ENCODE measurements at regions not wholly inside any gene's neighbourhood (a gene's known extent, or its start where the extent isn't known, plus 50 kb on each side); places are given as distances from the start of the nearest gene placed in this dataset.

- Mint-ChIP-seq H3K9me3 (peaks cover 6% of the 10 kb centered on the region), H3K27me3 (no peaks in the 10 kb centered on the region), H3K4me1 (no peaks in the 10 kb centered on the region), H3K4me3 (no peak overlapping the region), H3K27ac (no peak overlapping the region), H3K36me3 (no peaks in the 10 kb centered on the region)
- DNase-seq = no peak
Observed at GRCh38 chr6:114608091-114608490, 265.3 kb upstream of the HS3ST5 start.

GRCh38 chr6:114605656-114606055 is 262.8 kb upstream of the HS3ST5 start:
- Mint-ChIP-seq H3K9me3 (peaks cover 4% of the 10 kb centered on the region), H3K36me3 (no peaks in the 10 kb centered on the region), H3K27me3 (no peaks in the 10 kb centered on the region), H3K27ac (no peak overlapping the region), H3K4me3 (no peak overlapping the region), H3K4me1 (no peaks in the 10 kb centered on the region)
- no peak for DNase-seq

GRCh38 chr6:114600381-114600780 is 257.6 kb upstream of the HS3ST5 start:
- H3K9me3 Mint-ChIP-seq = peaks cover 4% of the 10 kb centered on the region
- no peak for DNase-seq
- H3K4me1 Mint-ChIP-seq = no peaks in the 10 kb centered on the region
- no peak overlapping the region for H3K4me3 Mint-ChIP-seq
- H3K27ac Mint-ChIP-seq = no peak overlapping the region
- H3K36me3 Mint-ChIP-seq = no peaks in the 10 kb centered on the region
- H3K27me3 Mint-ChIP-seq = no peaks in the 10 kb centered on the region

GRCh38 chr6:114595591-114595990 is 252.8 kb upstream of the HS3ST5 start:
- no peaks in the 10 kb centered on the region for H3K27me3 Mint-ChIP-seq
- DNase-seq = no peak
- H3K9me3 Mint-ChIP-seq = no peaks in the 10 kb centered on the region
- H3K4me3 Mint-ChIP-seq = no peak overlapping the region
- H3K4me1 Mint-ChIP-seq = no peaks in the 10 kb centered on the region
- H3K27ac Mint-ChIP-seq = no peak overlapping the region
- H3K36me3 Mint-ChIP-seq = no peaks in the 10 kb centered on the region

GRCh38 chr6:114595186-114595585 is 252.4 kb upstream of the HS3ST5 start:
- H3K36me3 Mint-ChIP-seq = no peaks in the 10 kb centered on the region
- no peaks in the 10 kb centered on the region for H3K4me1 Mint-ChIP-seq
- H3K9me3 Mint-ChIP-seq = no peaks in the 10 kb centered on the region
- no peak overlapping the region for H3K27ac Mint-ChIP-seq
- no peak for DNase-seq
- H3K27me3 Mint-ChIP-seq = no peaks in the 10 kb centered on the region
- no peak overlapping the region for H3K4me3 Mint-ChIP-seq

- H3K4me3 Mint-ChIP-seq = no peak overlapping the region
- H3K9me3 Mint-ChIP-seq = no peaks in the 10 kb centered on the region
- no peaks in the 10 kb centered on the region for H3K27me3 Mint-ChIP-seq
- no peaks in the 10 kb centered on the region for H3K36me3 Mint-ChIP-seq
- DNase-seq = no peak
- H3K27ac Mint-ChIP-seq = no peak overlapping the region
- H3K4me1 Mint-ChIP-seq = no peaks in the 10 kb centered on the region
Observed at GRCh38 chr6:114592506-114592905, 249.7 kb upstream of the HS3ST5 start.

GRCh38 chr6:114588726-114589125 is 245.9 kb upstream of the HS3ST5 start:
- Mint-ChIP-seq H3K27me3 (no peaks in the 10 kb centered on the region), H3K9me3 (no peaks in the 10 kb centered on the region), H3K4me3 (no peak overlapping the region), H3K36me3 (no peaks in the 10 kb centered on the region), H3K27ac (no peak overlapping the region), H3K4me1 (no peaks in the 10 kb centered on the region)
- DNase-seq = no peak

GRCh38 chr6:114586298-114586697 is 243.5 kb upstream of the HS3ST5 start:
- Mint-ChIP-seq H3K36me3 (no peaks in the 10 kb centered on the region), H3K27me3 (no peaks in the 10 kb centered on the region), H3K27ac (no peak overlapping the region), H3K9me3 (no peaks in the 10 kb centered on the region), H3K4me1 (no peaks in the 10 kb centered on the region), H3K4me3 (no peak overlapping the region)
- DNase-seq = no peak

- Mint-ChIP-seq H3K4me1 (no peaks in the 10 kb centered on the region), H3K9me3 (peaks cover 1% of the 10 kb centered on the region), H3K27me3 (no peaks in the 10 kb centered on the region), H3K4me3 (no peak overlapping the region), H3K36me3 (no peaks in the 10 kb centered on the region), H3K27ac (no peak overlapping the region)
- no peak for DNase-seq
Observed at GRCh38 chr6:114581293-114581692, 238.5 kb upstream of the HS3ST5 start.

GRCh38 chr6:114580882-114581281 is 238.1 kb upstream of the HS3ST5 start:
- Mint-ChIP-seq H3K4me1 (no peaks in the 10 kb centered on the region), H3K27ac (no peak overlapping the region), H3K9me3 (peaks cover 1% of the 10 kb centered on the region)

GRCh38 chr6:114579486-114579885 is 236.7 kb upstream of the HS3ST5 start:
- Mint-ChIP-seq H3K27me3 (no peaks in the 10 kb centered on the region), H3K27ac (no peak overlapping the region), H3K4me1 (no peaks in the 10 kb centered on the region), H3K9me3 (peaks cover 1% of the 10 kb centered on the region), H3K4me3 (no peak overlapping the region), H3K36me3 (no peaks in the 10 kb centered on the region)
- no peak for DNase-seq

More at GRCh38 chr6:114580882-114581281, 238.1 kb upstream of the HS3ST5 start:
- no peak overlapping the region for H3K4me3 Mint-ChIP-seq
- no peaks in the 10 kb centered on the region for H3K27me3 Mint-ChIP-seq
- DNase-seq = no peak
- no peaks in the 10 kb centered on the region for H3K36me3 Mint-ChIP-seq

GRCh38 chr6:114577109-114577508 is 234.3 kb upstream of the HS3ST5 start:
- DNase-seq = no peak
- Mint-ChIP-seq H3K4me1 (no peaks in the 10 kb centered on the region), H3K36me3 (no peaks in the 10 kb centered on the region), H3K27ac (no peak overlapping the region), H3K27me3 (no peaks in the 10 kb centered on the region), H3K4me3 (no peak overlapping the region), H3K9me3 (peaks cover 1% of the 10 kb centered on the region)

- peaks cover 1% of the 10 kb centered on the region for H3K9me3 Mint-ChIP-seq
- no peaks in the 10 kb centered on the region for H3K27me3 Mint-ChIP-seq
- H3K27ac Mint-ChIP-seq = no peak overlapping the region
- no peaks in the 10 kb centered on the region for H3K4me1 Mint-ChIP-seq
- no peak overlapping the region for H3K4me3 Mint-ChIP-seq
- no peaks in the 10 kb centered on the region for H3K36me3 Mint-ChIP-seq
- no peak for DNase-seq
Observed at GRCh38 chr6:114576330-114576729, 233.5 kb upstream of the HS3ST5 start.

- H3K27ac Mint-ChIP-seq = no peak overlapping the region
- H3K4me1 Mint-ChIP-seq = no peaks in the 10 kb centered on the region
- H3K36me3 Mint-ChIP-seq = no peaks in the 10 kb centered on the region
- no peak for DNase-seq
- H3K27me3 Mint-ChIP-seq = no peaks in the 10 kb centered on the region
- peaks cover 3% of the 10 kb centered on the region for H3K9me3 Mint-ChIP-seq
- H3K4me3 Mint-ChIP-seq = no peak overlapping the region
Observed at GRCh38 chr6:114569669-114570068, 226.8 kb upstream of the HS3ST5 start.

GRCh38 chr6:114564302-114564933 is 221.6 kb upstream of the HS3ST5 start:
- H3K4me1 Mint-ChIP-seq = no peaks in the 10 kb centered on the region
- H3K36me3 Mint-ChIP-seq = no peaks in the 10 kb centered on the region
- peaks cover 6% of the 10 kb centered on the region for H3K9me3 Mint-ChIP-seq
- no peaks in the 10 kb centered on the region for H3K27me3 Mint-ChIP-seq
- H3K4me3 Mint-ChIP-seq = no peak overlapping the region
- DNase-seq = no peak
- H3K27ac Mint-ChIP-seq = no peak overlapping the region

GRCh38 chr6:114559419-114559818 is 216.6 kb upstream of the HS3ST5 start:
- Mint-ChIP-seq H3K36me3 (no peaks in the 10 kb centered on the region), H3K9me3 (peaks cover 2% of the 10 kb centered on the region), H3K27ac (no peak overlapping the region), H3K4me3 (no peak overlapping the region), H3K27me3 (no peaks in the 10 kb centered on the region), H3K4me1 (no peaks in the 10 kb centered on the region)
- no peak for DNase-seq

Measured in activated naive CD8-positive, alpha-beta T cell treated with anti-CD3 and anti-CD28 coated beads for 36 hours (primary cell).